Gastrocnemius medialis (tissue), 4 donors: ENCODE measurements at regions not wholly inside any gene's neighbourhood (a gene's known extent, or its start where the extent isn't known, plus 50 kb on each side); places are given as distances from the start of the nearest gene placed in this dataset.

Experiments
- POLR2A ChIP-seq, 2 donors: fragments of 450-650 bp; IDR thresholded peaks; one replicate each; pipeline ENCODE4 v1.6.1; 2017; ENCODE audit warnings: antibody characterized with exemption in 2 of 2, mild to moderate bottlenecking in 2 of 2, moderate library complexity in 2 of 2
- TF ChIP-seq, protein P1 (sequence below), 5 experiments: fragments of 450-650 bp in 3 of 5; fragments of 200-600 bp in 2 of 5; sonication (generic) in 2 of 5; IDR thresholded peaks in 4 of 5; conservative IDR thresholded peaks in 1 of 5; 1 replicate in 4 of 5; 2 replicates in 1 of 5; pipeline ENCODE4 v1.5.1; 2016 to 2019; ENCODE audit warnings: antibody characterized with exemption in 5 of 5, mild to moderate bottlenecking in 3 of 5, moderate library complexity in 3 of 5

GRCh38 chr12:11973396-11973795 lies 97.3 kb upstream of the BCL2L14 start:
- no peak for TF ChIP-seq POLR2A (IDR thresholded peaks at IDR 0.05)
- TF ChIP-seq, protein P1, sequence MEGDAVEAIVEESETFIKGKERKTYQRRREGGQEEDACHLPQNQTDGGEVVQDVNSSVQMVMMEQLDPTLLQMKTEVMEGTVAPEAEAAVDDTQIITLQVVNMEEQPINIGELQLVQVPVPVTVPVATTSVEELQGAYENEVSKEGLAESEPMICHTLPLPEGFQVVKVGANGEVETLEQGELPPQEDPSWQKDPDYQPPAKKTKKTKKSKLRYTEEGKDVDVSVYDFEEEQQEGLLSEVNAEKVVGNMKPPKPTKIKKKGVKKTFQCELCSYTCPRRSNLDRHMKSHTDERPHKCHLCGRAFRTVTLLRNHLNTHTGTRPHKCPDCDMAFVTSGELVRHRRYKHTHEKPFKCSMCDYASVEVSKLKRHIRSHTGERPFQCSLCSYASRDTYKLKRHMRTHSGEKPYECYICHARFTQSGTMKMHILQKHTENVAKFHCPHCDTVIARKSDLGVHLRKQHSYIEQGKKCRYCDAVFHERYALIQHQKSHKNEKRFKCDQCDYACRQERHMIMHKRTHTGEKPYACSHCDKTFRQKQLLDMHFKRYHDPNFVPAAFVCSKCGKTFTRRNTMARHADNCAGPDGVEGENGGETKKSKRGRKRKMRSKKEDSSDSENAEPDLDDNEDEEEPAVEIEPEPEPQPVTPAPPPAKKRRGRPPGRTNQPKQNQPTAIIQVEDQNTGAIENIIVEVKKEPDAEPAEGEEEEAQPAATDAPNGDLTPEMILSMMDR (IDR thresholded peaks at IDR 0.05 in 4 of 5, conservative IDR thresholded peaks at IDR 0.05 in 1 of 5): no peak
